ENCODE measurements at regions not wholly inside any gene's neighbourhood (a gene's known extent, or its start where the extent isn't known, plus 50 kb on each side); places are given as distances from the start of the nearest gene placed in this dataset.
A peak's percentile ranks its signal among the peaks of the same experiment; 100 is the strongest.

- TF ChIP-seq GATA2 (IDR thresholded peaks at IDR 0.05; ENCODE audit: low read depth, low read length) (peak; percentile 69; the same call in 1 of the 2 replicates), GATA3 (IDR thresholded peaks at IDR 0.05; ENCODE audit: low read depth, low read length) (0 out of 2 replicates have a peak, but pooled peaks have one; percentile 40)
These were observed 610.3 kb upstream of the CDH5 start for GRCh38 chr16:65756163-65756562.
